DMS 273 treated with DMSO at 0.1 percent for 48 hours (cell line): ENCODE measurements at regions not wholly inside any gene's neighbourhood (a gene's known extent, or its start where the extent isn't known, plus 50 kb on each side); places are given as distances from the start of the nearest gene placed in this dataset.

Source experiments
- DNase-seq: peaks from one replicate; lab custom pipeline; 2025; lab: John Stamatoyannopoulos, UW

DNA sequence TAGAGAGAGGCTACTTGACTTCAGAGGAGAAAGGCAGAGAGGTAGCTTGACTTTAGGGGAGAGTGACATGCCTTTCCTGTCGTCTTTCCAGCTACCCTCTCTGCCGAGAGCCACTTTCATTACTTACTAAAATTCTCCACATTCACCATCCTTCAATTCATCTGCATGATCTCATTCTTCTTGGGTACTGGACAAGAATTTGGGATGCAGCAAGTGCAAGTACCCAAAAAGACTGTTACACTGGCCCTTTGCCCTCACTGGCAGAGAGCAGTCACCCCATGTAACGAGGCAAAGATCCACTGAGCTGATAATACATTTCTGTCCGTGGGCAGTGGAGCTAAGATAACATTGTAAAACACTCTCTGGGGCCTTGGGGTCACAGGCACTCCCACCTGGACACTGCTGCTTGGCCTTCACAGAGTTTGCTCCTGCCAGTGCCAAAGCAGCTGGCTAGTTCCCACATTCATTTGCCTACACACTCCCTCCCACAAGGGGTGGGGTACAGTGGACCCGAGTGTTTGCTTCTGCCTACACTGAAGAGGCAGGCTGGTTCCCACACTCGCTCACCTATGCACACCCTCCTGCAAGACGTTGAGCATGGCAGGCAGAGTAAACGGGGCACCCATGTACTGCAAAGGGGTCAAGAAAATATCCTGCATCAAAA is 1276.9 kb upstream of the PCDH9 start:
- no peak for DNase-seq

DNA sequence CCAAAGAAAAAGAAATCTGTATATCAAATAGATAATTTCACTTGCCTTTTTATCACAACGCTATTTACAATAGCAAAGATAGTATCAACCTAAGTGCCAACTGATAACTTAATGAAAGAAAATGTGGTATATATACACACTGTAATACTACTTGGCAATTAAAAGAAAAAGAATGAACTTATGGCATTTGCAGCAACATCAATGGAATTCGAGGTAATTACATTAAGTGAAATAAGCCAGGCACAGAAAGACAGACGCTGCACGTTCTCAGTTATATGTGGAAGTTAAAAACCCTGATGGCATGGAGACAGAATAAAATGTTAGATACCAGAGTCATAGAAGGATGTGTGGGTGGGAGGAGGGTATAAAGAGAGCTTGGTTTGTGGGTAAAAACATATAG is 1260.5 kb upstream of the PCDH9 start:
- no peak for DNase-seq

DNA sequence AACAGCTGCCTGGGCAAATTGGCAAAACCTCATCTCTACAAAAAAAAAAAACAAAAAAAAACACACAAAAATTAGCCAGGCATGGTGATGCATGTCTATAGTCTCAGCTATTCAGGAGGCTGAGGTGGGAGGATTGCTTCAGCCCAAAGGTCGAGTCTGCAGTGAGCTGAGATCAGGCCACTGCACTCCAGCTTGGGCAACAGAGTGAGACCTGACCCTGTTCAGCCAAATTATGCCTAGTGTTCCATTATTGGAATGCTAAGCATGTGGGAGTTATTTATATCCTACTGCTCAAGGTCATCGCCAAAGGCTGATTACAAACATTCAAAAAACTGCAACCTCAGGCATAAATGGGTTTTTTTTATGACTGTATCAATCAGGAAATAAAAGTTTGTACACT is 1251.0 kb upstream of the PCDH9 start:
- no peak for DNase-seq

DNA sequence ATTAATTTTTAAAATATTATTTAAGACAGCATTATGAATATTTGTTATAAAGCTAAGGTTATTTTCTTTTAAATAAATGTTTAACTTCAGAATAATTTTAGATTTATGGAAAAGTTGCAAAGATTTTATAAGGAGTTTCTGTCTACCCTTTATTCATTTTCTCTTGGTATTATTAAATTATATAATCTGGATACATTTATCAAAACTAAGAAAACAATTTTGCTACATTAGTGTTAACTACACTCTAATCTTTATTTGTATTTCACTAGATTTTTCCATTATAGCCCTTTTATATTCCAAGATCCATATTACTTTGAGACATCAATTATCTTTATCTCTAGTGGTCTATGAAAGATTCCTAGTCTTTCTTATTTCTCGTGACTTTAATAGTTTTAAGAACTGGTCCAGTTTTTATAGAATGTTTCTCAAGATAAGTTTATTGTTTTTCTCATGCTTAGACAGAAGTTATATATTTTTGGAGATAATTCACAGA is 1243.7 kb upstream of the PCDH9 start:
- no peak for DNase-seq

DNA sequence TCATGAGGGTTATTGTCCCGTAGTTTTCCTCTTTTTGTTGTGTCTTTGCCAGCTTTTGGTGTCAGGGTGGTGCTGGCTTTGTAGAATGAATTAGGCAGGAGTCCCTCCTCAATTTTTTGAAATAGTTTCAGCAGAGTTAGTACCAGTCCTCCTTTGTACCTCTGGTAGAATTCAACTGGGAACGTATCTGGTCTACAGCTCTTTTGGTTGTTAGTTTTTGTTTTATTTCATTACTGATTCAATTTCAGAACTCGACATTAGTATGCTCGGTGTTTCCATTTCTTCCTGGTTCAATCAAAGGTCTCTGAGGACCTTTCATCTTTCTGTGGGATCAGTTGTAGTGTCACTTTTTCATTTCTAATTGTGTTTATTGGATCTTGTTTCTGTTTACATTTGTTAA is 1237.0 kb upstream of the PCDH9 start:
- no peak for DNase-seq

DNA sequence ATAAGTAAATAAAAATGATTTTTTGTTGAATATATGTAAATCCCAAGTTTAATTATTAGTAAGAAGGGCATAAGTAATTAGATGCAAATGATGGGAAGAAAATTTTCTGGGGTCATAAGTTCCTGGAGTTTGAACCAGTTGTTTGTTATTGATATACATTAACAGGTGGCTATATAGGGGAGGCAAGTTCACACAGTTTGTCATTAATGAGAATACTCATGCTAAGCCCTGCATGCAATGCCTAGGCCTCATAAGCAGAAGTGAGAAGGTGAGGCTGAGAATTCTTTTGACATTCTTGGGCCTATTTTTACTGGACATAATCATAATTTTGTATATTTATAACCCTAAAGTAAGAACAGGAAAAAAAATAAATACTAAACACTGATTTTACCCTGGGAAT is 1210.7 kb upstream of the PCDH9 start:
- no peak for DNase-seq

DNA sequence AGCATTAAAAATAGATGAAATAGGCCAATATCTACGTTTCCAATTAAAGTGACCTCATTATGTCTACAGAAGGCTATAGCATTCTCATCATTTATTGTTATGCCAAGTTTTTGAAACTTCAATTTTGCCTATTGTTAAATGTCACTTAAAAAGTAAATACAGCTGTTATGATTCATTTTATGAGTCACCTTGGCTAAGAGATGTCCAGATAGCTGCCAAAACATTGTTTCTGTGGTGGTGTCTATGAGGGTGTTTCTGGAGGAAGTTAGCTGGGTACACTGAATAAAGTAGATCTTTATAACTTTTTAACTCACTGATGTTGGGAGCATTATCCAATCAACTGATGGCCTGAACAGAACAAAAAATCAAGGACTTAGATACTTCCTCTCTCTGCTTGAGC is 1209.7 kb upstream of the PCDH9 start:
- DNase-seq: no peak

DNA sequence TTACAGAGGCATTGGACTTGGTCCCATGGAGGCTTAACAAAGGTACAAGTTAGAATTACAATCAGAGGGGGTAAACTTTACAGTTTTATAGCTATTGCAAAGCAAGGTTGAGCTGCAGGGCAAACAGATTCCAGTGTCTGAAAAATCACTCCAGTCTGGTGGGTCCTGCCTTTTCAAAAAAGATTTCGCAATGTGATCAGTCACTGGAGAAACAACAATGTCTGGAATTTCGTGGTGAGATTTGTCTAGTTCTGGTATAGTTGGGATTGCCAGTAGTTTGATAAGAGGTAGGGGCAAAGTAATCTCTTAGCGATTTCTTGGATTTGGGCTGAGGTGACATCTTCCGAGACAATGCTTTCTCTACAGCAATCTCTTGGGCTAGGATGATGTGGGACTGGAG is 1198.2 kb upstream of the PCDH9 start:
- DNase-seq: no peak

DNA sequence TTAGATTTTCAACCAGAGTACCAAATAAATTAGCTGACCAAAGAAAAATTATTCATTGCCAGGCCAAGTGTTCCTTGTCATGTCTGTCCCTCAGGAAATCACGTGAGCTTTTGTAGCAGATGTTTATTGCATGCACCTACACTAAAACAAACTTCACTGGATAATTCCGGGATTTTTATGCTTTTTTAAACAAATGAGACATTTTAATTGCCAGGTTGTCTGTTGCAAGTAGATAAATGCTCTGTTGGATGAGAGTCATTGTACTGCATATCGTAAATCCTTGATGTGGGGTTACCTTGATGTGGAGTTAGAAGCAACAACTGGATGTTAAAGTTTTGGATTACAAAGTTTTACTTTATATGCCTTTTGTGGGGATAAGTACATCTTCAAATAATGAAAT is 1187.7 kb upstream of the PCDH9 start:
- no peak for DNase-seq

DNA sequence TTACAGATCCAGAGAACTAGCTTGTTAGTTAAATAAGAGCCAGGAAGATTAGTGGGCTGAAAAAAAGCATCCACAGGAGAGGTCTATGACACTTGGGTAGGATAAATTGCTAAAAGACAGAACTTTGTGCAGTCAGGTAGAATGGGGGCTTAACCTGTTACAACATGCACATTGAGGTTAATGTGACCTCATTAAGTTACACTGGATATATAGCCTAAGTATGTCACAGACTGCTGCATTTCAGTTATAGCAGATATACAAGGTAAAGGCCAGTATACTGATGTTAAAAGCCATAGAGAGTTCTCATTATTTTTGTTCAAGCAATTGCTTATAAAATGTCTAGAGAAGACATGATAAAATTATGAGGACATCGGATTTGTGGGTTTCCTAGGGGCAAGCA is 1179.9 kb upstream of the PCDH9 start:
- no peak for DNase-seq

DNA sequence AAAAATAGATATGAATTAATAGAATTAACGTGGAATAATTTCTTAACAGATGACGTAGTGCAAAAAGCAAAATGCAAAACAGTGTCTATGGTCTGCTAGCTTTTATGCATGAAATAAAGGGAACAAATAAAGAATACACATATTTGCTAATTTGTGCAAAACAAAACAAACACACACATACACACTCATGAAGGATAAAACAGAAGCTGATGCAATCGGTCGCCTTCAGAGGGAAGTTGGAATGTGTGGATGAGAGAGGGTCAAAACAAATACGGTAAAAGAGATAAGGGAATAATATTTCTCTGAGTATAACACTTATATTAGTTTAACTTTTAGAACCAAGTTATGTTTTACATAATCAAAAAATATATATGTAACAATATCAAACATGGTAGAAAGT is 1160.9 kb upstream of the PCDH9 start:
- no peak for DNase-seq

DNA sequence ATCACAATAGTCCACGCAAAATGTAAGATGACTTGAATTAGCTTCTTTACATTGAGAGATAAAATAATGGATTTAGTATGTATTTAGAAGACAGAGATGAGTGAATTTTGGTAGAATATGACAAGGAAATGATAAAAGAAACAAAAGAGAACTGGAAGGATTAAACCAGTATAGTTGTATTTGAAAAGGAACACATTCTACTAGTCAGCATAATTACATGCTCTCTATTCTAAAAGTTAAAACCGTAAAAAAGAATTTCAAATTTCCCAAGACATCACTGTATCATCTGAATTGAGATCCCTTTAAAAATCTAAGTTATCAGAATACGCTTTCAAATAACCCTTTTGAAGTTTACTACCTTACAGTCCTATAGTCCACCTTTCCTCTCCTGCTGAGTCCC is 1156.7 kb upstream of the PCDH9 start:
- DNase-seq: no peak

DNA sequence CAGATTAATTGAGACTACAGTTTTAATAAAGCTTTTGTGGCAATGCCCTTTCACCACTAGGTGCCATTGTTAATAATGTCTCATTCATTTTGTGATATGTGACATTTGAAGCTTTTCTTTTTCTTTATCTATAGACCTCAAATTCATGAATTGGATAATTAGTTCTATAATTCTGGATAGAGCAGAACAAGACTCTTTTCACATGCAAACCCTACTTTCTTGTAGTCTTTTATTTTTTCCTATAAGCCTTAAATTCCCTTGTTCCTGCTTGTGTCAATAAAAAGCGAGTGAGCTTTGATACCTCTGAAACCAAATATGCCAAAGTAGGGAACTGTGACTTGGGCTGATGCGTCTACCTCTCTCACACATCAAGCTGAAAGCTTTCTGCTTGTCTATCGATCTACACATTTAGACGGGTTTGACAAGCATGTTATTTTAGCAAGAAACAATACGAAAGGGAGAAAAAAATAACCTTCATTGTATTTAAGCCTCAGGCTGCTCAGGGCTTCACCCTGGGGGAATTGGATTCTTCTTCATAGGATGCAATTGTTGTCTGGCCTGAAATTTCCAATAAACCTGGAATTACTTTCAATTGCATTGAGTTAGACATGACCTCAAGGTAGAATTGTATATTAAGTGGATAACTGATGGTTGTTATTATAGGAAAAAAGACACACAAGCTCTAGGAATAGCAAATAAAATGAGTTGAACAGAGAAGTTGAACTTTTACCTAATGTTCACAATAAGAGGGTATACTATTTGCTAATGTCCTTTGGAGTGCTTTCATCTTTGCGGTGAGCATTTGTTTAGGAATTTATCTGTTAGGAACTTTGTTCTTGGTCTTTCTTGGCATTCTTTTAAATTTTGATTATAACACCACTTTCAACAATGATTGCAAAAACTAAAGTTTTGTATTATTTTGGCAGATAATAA is 1150.2 kb upstream of the PCDH9 start:
- DNase-seq: no peak

DNA sequence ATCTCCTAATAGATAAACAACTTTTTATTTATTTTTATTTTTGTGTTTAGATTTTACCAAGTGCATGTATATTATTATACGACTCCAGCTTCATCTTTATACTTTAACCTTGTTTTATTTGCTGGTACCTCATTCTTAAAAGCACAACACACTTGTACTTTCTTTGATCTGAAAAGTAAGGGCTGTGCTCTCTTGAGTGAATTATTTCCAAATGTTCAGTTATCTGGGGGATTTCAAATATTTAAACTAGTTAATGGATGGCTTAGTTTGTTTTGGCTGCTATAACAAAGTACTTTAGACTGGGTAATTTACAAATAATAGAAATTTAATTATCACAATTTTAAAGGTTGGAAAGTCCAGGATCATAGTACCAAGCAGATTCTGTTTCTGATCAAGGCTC is 1148.2 kb upstream of the PCDH9 start:
- DNase-seq: no peak

DNA sequence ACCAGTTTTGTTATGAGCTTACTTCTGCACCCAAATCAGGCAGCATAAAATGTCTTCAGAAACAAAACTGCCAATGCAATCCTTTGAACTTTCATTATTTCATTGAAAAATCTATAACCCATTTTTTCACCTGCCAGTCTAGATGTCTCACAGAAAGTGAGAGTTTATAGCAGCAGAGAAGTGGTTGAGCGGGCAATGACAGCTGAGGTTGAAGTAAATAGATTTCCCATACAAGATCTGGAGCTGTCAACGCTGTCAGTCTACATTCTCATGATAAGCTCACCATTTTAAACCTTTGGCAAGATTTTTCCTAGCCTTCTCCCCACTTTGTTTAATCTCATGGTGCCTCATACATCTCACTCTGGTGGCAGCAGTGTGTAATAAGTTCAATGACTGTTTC is 1144.9 kb upstream of the PCDH9 start:
- no peak for DNase-seq

DNA sequence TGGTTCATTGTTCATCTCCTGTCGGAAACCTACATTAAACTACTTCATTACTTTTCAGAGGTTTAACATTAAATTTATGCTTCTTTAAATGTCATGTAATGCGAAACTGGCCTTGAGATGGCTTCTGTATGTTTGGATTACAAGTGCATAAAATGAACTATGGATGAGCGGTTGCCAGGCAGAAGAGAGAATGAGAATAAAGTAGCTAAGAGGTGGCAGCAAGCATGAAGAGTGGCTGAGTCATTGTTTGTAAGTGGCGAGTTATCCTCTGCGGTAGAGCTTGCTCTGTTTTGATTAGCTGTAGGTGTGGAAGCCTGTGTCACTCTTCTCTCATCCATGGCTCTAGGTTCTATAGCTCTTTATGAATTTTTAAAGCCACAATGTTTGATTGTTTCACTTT is 1139.6 kb upstream of the PCDH9 start:
- DNase-seq: no peak

DNA sequence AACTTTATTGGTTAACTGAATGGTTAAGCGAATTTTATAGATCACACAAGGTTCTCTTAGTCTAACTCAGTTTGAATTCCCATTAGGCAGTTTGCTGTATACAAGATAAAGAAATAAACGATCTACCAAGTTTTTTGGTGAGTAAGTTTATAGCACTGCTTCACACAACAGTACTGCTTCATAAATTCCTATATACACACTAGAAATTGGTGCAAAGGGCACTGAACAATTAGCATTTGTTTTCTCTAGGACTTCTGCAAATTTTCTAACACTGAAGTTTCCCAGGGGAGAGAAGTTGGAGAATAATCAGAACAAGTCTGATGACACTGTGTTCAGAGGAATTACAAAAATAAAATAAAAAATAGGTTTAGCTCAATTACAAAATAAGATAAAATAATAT is 1138.8 kb upstream of the PCDH9 start:
- DNase-seq: no peak

DNA sequence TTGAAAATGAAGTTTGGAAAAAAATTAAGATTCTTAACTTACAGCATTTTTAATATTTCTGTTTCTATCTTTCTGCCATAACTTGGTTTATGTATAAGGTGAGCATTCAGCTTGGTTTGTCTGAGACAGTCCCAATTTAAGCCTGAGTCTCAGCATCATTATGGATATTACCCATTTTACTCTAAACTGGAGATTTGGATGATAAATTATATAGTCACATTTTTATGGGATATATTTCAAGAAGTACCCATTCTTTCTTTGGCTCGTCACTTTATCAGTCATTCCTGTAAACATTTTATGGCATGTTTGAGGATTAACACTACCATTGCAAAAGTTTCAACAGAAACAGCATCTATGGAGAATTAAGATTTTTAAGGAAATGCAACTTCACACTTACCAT is 1129.0 kb upstream of the PCDH9 start:
- no peak for DNase-seq

DNA sequence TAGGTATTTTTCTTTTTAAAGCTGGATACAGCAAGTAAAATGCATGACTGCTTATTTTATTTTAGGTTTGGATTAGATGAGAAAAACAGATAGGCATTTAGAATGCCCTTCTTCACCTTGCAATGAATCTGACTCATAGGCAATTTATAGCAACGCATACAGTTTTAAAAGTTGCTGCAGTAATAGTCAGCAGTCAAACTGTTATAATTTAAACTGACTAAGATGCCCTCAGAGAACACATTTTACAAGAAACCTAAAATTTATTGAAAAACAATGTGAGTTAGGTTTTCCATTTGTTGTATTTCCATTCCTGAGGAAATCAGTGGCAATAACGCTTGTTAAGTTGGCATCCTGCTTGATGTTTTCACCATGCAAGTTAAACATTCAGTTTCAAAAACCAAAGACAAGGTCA is 1128.2 kb upstream of the PCDH9 start:
- no peak for DNase-seq

DNA sequence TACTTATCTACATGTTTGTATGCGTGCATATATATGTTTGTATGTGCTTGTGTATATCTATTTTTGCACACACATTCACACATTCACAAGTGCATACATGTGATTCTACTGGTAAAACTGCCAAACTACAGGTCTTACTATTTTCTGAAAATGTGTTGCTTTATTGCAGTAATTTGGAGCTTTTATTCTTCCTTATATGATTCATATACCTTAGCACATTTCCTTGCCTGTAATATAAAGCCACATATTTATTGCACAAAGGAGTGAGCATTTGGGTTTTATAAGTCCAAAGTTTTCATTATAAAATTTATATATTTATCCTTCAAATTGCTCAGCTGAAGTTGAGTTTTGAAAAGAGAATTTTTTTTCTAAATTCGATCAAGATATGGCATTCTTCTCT is 1120.4 kb upstream of the PCDH9 start:
- no peak for DNase-seq

DNA sequence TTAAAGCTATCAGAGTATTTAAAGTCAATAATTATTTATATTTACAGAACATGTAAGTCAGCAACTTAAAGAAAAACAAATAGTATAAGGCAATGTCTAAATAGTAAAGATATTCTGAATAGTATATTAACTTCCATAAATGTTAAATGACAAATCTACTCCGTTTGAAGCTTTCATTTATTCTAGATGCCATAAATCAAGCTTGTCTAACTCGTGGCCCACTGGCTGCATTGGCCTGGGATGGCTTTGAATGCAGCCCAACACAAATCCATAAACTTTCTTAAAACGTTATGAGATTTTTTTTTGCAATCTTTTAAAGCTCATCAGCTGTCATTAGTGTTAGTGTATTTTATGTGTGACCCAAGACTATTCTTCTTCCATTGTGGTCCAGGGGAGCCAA is 1117.1 kb upstream of the PCDH9 start:
- no peak for DNase-seq

DNA sequence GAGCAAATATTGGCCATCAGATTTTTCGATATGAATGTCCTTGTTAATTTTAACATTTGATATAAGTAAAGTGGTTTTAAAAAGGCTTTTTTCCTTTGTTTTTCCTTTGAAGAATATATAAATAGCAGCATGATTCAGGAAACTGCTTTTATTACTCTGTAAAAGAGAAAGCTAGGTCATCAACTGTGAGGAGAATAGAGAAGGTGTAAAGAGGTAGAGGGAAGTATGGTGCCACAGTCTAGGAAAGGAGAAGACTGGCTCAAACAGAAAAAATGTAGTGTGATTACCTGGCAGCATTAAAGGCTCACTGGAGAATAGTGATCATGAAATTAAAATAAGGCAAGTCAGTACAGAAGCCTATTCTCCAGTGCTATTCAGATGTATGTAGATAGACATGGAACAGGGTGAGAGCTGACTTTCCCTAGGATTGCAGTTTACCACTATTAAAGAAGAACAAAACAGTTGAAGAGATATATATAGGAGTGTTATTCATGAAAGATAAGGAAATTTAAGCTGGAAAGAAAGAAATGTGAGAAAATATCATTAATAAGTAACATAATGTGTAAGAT is 1115.9 kb upstream of the PCDH9 start:
- no peak for DNase-seq

DNA sequence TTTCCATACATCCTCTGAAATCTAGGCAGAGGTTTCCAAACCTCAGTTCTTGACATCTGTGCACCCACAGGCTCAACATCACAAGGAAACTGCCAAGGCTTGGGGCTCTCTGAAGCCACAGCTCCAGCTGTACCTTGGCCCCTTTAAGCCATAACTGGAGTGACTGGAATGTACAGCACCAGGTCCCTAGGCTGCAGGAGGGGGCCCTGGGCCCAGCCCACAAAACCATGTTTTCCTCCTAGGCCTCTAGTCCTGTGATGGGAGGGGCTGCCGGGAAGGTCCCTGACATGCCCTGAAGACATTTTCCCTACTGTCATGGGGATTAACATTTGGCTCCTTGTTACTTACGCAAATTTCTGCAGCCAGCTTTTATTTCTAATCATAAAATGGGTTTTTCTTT is 1093.0 kb upstream of the PCDH9 start:
- DNase-seq: no peak
